MCF 10A (cell line): ENCODE measurements at regions not wholly inside any gene's neighbourhood (a gene's known extent, or its start where the extent isn't known, plus 50 kb on each side); places are given as distances from the start of the nearest gene placed in this dataset.

Source experiments
- BruUV-seq: library from RNA; stranded (reverse); fragments of 400-500 nt; replicated peaks from 2 replicates; lab custom pipeline; 2021; lab: Mats Ljungman, UMichigan
- CTCF ChIA-PET: fragments of 300-600 bp; sonication (Branson Sonifier 250); formaldehyde crosslinking; extraction: SDS; loops from one replicate; lab custom pipeline; 2021; ENCODE audit warnings: antibody characterized with exemption, inconsistent platforms; lab: Yijun Ruan, JAX
- POLR2A ChIA-PET: fragments of 300-600, 350-650 bp; sonication (Branson Sonifier 250); formaldehyde crosslinking; extraction: SDS; loops from one replicate; lab custom pipeline; 2020; ENCODE audit warnings: antibody characterized with exemption, inconsistent platforms; lab: Yijun Ruan, JAX
- DNase-seq: peaks from one replicate; pipeline ENCODE4 v3.0.0-alpha.2; 2018; ENCODE audit not compliant: unreplicated experiment
- H3K27ac Mint-ChIP-seq: one replicate; pipeline ENCODE4 v1.8.0; 2022; ENCODE audit warnings: mild to moderate bottlenecking, low read depth, mixed read lengths; ENCODE audit not compliant: unreplicated experiment
- H3K27me3 Mint-ChIP-seq: one replicate; pipeline ENCODE4 v1.8.0; 2022; ENCODE audit warnings: mixed read lengths; ENCODE audit not compliant: insufficient read depth, unreplicated experiment
- H3K36me3 Mint-ChIP-seq: one replicate; pipeline ENCODE4 v1.8.0; 2022; ENCODE audit warnings: mild to moderate bottlenecking, moderate library complexity, mixed read lengths; ENCODE audit not compliant: insufficient read depth, unreplicated experiment
- H3K4me1 Mint-ChIP-seq: one replicate; pipeline ENCODE4 v1.8.0; 2022; ENCODE audit warnings: mixed read lengths; ENCODE audit not compliant: insufficient read depth, unreplicated experiment
- H3K4me3 Mint-ChIP-seq: one replicate; pipeline ENCODE4 v1.8.0; 2022; ENCODE audit warnings: mild to moderate bottlenecking, moderate library complexity, mixed read lengths; ENCODE audit not compliant: unreplicated experiment
- H3K9me3 Mint-ChIP-seq: one replicate; pipeline ENCODE4 v1.8.0; 2022; ENCODE audit warnings: mixed read lengths; ENCODE audit not compliant: unreplicated experiment
- CTCF ChIP-seq: fragments of 200-600 bp; IDR thresholded peaks from one replicate; pipeline ENCODE4 v1.8.0; 2022; ENCODE audit warnings: antibody characterized with exemption, mild to moderate bottlenecking; ENCODE audit not compliant: unreplicated experiment
- intact Hi-C: fragments of 100-400 bp; cut with micrococcal nuclease; formaldehyde crosslinking; loops from 2 replicates; pipeline ENCODE4 v1.14.1; 2022

GRCh38 chr16:76724181-76724580, 447.0 kb downstream of the CNTNAP4 start:
- BruUV-seq = no TSS peak
- Mint-ChIP-seq H3K4me1 (peaks cover under 1% of the 10 kb centered on the region), H3K27me3 (no peaks in the 10 kb centered on the region), H3K36me3 (no peaks in the 10 kb centered on the region), H3K4me3 (no peak overlapping the region), H3K9me3 (no peaks in the 10 kb centered on the region), H3K27ac (no peak overlapping the region)
- no peak for DNase-seq
- intact Hi-C loops = no loop called here
- no peak for TF ChIP-seq CTCF
- CTCF ChIA-PET = no interaction called here
- POLR2A ChIA-PET = interaction anchor here (0.6 to 1.0 kb wide), 2 partner anchors 8 to 71 kb away, joined by 3 to 4 read pairs; no protein-coding TSS in a partner anchor

- Mint-ChIP-seq H3K4me3 (no peak overlapping the region), H3K27ac (no peak overlapping the region), H3K9me3 (no peaks in the 10 kb centered on the region), H3K4me1 (peaks cover 5% of the 10 kb centered on the region), H3K36me3 (no peaks in the 10 kb centered on the region), H3K27me3 (no peaks in the 10 kb centered on the region)
- TF ChIP-seq CTCF = no peak
- intact Hi-C loops = no loop called here
- ChIA-PET CTCF (interaction anchor here (0.7 to 1.8 kb wide), 4 partner anchors 14 to 313 kb away, joined by 3 to 9 read pairs (median 4); no protein-coding TSS in a partner anchor), POLR2A (interaction anchor here (0.6 to 1.4 kb wide), 2 partner anchors 52 to 1079 kb away, joined by 3 read pairs; no protein-coding TSS in a partner anchor)
- BruUV-seq = no TSS peak
- peak; percentile 57 for DNase-seq
Observed at GRCh38 chr16:76729525-76729924, 452.3 kb downstream of the CNTNAP4 start.

- peaks cover 5% of the 10 kb centered on the region for H3K4me1 Mint-ChIP-seq
- H3K27ac Mint-ChIP-seq = no peak overlapping the region
- intact Hi-C loops = no loop called here
- no peaks in the 10 kb centered on the region for H3K9me3 Mint-ChIP-seq
- no peaks in the 10 kb centered on the region for H3K27me3 Mint-ChIP-seq
- no peak for DNase-seq
- no TSS peak for BruUV-seq
- TF ChIP-seq CTCF = no peak
- no peaks in the 10 kb centered on the region for H3K36me3 Mint-ChIP-seq
- CTCF ChIA-PET = interaction anchor here (0.6 to 1.1 kb wide), 2 partner anchors 13 to 80 kb away, joined by 3 read pairs; no protein-coding TSS in a partner anchor
- no peak overlapping the region for H3K4me3 Mint-ChIP-seq
- POLR2A ChIA-PET = no interaction called here
Observed at GRCh38 chr16:76732894-76733293, 455.7 kb downstream of the CNTNAP4 start.

- Mint-ChIP-seq H3K27ac (no peak overlapping the region), H3K27me3 (no peaks in the 10 kb centered on the region), H3K4me3 (no peak overlapping the region), H3K4me1 (no peaks in the 10 kb centered on the region), H3K36me3 (no peaks in the 10 kb centered on the region), H3K9me3 (peaks cover 42% of the 10 kb centered on the region)
- ChIA-PET CTCF (no interaction called here), POLR2A (interaction anchor here (0.6 kb wide), 1 partner anchor 41 kb away, joined by 3 read pairs; no protein-coding TSS in a partner anchor)
- no TSS peak for BruUV-seq
- intact Hi-C loops = no loop called here
- TF ChIP-seq CTCF = no peak
- DNase-seq = no peak
Observed at GRCh38 chr16:76741623-76742022, 449.4 kb upstream of the MON1B start.
